NCI-H1417 treated with DMSO at 0.1 percent for 48 hours (cell line): ENCODE measurements at regions not wholly inside any gene's neighbourhood (a gene's known extent, or its start where the extent isn't known, plus 50 kb on each side); places are given as distances from the start of the nearest gene placed in this dataset.

Experiments
- DNase-seq: peaks from one replicate; lab custom pipeline; 2025; lab: John Stamatoyannopoulos, UW

DNA sequence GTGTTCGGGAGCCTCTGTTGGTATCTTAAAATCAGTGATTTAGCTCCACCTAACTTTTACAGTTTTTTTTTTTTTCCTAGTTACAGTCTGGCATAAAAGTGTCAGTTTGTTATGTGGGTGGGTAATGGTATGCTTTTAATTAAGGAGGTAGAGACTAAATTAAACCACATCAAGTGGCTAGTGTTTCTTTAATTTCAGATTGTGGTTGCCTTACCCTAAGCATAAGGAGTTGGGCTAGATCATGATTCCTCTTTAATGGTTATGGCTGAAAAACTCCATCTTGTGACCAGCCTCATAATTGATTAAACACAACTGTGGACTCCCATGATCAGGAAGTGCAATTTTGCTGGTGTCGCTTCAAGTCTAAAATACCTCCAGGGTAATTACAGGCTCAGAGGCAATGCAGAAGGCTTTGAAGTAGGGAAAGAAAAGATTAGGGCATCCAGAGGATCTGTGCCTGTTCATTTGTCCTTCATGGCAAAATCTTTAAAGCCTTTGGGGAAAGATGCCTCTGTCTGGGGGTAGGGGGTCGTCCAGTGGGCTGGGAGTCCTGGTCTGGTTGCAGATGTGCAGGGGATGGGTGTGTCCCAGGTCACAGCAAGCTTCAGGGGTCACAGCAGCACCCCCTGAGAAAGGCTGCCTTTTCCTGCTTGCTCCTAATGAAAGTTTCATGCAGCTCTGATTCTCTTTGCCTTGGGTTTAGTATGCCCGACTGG is 579.2 kb downstream of the BCL11A start:
- DNase-seq: no peak

DNA sequence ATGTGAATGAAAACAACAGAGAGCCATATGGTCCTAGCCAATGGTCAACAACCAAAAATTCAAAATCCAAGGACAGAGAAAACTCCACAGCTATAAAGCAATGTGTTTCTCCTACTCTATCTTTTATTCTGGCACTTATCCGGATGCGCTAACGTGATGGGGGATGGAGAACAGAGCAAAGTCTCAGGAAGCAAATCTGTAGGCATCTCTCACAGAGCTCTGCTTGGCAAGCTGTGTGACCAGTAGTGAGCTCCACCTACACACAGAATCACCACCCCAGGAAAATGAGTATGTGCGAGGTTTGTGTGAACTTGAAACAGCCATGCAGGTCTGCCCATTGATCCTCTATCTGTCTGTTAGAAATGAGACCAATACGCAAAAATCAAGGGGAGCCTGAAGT is 584.3 kb downstream of the BCL11A start:
- DNase-seq: no peak

DNA sequence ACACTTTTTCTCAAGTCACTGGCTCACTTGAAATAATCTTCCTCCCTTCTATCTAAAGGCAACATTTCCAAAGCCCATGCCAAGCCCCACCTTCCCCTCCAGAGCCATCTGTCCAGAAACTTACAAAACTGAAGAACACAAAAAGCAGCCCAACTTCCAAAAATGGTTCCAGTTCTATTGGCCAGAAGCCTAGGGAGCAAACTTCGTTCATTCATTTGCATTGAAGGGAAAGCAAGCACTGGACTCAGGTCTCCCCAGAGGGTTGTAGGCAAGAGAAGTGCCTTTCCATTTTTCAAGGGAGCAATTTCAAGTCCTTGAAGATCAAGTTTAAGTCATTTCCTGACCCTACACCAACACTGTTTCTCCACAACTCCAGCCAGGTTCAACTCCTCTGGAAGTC is 585.0 kb downstream of the BCL11A start:
- no peak for DNase-seq

DNA sequence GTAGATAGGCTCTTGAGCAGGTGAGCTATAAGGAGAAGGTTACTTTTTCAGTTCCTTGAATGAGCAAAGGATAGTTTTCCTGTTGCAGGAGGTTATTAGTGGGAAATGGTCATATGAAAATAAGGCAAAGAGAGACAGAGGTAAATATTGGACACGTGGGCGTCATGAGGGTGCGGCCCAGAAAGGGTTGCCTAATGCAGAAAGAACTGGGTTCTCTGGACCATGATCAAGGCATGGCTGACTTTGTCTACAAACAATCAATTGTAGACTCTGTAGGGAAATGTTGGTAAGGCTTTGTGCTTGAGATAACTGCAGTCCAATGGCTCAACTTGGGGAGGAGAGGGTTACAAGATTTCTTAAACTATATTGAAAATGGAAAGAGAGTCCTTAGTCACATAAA is 585.8 kb downstream of the BCL11A start:
- DNase-seq: no peak

DNA sequence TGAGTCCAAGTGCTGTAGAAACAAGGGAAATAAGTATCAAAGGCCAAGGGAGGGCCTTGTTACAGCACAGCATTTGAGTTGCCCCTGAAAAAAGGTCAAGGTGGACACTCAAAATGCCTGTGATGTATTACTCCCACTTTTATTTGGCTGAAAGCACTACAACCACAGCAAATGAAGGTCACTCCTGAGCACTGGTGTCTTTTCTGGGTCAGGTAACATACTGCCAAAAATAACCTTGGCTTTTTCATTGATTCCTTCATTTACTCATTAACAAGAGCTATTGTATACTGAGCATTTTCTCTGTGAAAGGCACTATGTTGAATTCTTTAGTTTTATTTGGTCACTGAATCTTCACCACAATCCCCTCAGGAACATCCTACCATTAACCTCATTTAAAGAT is 590.3 kb downstream of the BCL11A start:
- no peak for DNase-seq

DNA sequence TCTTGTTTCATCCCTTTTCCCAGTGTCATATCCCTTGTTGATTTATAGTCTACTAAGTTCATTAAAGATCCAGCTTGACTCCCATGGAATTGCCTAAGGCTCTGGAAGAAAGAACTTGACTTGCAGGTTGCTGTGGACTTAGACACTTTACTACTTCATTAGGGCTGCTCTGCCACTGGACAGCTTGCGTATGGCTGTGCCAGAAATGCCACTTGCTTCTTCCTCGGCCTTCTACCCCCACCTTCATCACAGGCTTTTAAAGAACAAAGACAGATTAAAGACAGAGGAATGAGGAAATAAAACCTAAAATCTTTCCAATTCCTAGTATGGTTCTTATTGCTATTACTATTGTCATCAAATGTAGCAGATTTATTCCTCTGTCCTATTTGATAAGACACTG is 591.7 kb downstream of the BCL11A start:
- no peak for DNase-seq

DNA sequence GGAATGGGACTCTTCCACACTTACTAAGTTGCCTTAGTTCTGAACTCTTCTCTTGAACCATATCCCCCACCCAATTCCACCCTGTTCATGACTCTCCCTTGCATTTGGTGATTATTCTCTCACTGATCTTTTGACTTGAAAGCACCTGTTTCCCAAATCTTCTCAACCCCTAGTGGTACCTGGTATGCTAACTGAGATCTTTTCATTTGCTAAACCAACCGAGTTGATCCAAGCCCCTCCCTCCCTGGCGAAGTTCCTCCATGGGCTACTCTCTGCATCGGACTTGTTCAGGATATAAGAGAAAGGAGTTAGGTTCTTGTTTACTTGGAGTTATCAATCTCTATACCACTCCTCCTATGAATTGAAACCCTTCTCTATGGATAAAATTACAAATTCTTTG is 593.5 kb downstream of the BCL11A start:
- DNase-seq: no peak

DNA sequence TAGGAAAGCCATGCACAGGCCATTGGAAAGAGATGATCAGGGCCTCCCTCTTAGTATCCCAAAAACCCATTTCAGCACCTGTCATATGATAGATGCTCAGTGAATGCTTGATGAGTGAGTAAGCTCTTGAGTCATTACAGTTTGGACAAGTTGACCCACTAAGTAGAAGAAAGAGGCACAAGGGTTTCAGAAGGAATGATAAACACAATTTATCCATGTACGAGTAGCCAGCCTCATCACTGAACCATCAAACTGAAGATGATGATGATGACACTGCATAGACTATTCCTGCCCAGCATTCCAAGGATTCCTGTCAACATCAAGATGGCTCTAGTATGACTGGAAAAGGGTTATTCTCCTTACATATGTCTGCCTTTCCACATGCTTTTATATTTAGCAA is 596.0 kb downstream of the BCL11A start:
- no peak for DNase-seq

DNA sequence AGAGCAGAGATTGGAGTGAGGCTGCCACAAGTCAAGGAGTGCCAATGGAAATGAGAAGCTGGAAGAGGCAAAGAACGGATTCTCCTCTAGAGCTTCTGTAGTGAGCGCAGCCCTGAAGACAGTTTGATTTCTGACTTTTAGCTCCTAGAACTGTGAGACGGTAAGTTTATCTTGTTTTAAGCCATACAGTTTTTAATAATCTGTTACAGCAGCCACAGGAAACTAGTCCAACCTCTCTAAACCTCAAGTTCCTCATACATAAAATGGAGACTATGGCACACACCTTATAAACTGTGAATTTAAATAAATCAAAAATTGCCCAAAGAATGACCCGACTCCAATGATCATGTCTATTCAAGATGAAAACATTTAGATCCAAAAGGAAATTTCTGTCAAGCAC is 596.5 kb downstream of the BCL11A start:
- DNase-seq: no peak

DNA sequence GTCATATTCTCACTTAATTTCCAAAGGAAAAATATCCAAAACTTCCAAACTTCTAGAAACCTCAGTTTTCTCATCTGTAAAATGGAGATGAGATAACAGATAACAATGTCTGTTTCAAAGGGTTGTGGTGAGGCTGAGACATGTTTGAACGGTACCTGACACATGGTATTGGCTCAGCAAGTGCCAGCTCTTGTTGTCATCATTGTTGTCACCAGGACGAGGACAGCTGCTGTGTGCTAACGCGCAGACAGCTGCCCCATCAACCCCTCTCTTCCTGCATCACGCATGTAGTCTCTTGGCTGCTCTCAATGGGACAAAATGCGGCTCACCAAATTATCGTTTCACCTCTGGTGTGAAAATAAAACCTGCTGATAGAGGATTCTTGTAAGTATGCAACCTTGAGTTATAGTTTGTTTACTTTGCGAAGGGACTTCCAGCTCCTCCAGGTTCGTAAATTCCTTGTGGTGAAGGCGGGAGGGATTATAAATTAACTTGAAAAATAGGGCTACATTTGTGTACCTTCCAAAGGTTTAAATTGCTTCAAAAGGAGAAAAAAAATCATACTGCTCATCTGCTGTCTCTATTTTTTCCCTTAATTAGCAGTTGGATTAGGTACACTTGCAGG is 605.4 kb downstream of the BCL11A start:
- DNase-seq: no peak

DNA sequence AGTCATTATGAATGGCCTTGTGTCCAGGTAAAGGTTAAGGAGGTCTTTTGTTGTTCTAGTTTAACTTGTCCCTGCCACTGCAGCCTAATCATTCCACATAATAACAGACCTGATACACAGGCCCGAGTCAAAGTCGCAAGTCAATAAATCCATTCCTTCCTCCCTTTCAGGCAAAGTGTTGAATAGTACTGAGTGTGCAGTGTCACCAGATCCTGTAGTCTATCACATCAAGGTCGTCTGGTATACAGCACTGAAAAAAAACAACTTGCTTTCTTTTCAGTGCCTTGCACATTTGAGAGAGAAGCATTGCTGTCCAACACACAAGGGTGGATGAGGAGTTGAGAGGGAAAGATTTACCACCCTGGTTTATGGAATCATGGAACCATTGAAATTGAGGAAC is 606.2 kb downstream of the BCL11A start:
- DNase-seq: no peak

DNA sequence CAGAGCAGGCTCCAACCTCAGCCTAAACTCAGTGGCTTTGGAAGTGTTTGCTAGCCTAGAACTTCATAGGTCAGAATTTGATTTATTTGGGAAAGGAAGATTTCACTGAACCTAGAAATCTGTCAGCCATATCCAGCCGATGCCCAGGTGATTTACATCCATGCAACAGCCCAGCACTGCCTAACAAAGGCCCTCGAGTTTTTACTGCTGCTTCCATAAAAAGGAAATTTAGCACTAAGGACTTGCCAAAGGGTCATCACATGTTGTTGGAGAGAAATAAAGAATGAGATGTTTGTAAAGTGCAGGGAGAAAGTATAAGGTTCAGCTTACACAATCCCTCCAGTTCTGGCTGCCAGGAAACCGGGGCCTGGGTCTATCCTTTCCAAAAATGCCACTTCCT is 614.2 kb downstream of the BCL11A start:
- DNase-seq: no peak

DNA sequence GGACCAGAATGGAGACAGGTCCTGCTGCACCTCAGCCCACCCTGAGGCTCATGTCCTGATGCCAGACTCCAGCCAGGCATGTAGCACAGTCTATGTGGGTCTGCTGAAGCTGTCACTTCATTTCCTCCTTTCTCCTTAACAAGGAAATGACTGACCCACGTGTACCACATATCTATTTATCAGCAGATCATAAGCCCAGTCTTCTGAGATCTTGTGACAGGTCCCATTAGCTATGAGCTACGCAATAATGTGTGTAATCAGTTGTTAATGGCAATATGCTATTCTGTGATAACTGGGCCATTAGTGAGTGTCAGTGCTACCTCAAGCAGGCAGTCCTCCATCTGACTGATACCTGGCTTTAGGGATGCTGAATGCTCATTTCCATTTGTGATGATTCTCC is 615.3 kb downstream of the BCL11A start:
- no peak for DNase-seq

DNA sequence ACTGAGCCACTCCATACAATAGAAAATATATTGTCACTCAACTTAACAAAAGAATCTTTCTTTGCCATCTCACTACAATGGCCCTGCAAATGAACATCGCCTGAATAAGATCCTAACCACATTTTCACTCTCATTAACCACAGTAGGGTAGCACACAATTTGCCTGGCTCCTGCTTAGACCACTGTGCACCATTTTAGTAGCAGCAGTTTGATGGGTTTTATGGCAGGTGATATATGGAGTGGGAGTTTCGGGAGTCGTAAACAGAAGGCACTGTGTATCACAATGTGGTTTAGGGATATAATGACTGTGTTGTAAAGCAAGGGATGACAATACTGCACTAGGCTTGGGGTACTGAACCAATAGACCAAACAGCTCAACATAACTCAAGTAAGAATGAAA is 617.4 kb downstream of the BCL11A start:
- DNase-seq: no peak

DNA sequence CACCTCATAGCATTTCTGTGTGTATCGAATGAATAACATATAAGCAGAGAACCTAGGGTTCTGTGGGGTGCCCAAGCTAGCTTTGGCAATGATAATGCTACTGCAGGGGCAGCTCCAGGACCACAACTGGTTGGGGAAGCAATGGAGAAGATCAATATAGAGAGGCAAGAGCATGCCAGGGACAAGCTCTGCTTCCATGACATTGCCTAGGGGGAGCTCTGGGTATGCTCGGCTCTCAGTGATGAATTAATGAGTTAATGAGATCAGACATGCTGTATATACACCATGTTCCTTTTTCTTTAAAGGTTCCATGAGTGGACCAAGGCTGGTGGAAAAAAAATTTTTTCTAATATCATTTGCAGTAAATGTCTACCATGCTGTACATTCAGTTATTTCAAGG is 618.4 kb downstream of the BCL11A start:
- no peak for DNase-seq

DNA sequence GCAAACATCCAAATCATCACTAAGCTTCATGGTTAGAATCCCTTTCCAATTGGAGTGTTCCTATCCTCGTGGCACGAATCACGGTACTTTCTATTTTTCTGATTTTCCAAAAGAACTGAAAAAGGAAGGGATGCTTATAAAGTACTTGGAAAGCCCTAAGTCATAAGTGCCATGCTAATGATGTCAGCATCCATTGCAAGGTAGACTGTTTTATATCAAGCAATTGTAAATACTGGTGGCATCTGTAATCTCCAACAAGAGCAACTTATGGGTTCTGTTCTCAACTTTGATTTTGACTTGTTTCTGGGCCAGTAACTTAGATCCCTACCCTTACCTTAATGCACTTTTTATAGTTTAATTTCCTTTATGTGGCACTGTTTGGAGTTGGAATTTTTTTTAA is 619.5 kb downstream of the BCL11A start:
- DNase-seq: no peak

DNA sequence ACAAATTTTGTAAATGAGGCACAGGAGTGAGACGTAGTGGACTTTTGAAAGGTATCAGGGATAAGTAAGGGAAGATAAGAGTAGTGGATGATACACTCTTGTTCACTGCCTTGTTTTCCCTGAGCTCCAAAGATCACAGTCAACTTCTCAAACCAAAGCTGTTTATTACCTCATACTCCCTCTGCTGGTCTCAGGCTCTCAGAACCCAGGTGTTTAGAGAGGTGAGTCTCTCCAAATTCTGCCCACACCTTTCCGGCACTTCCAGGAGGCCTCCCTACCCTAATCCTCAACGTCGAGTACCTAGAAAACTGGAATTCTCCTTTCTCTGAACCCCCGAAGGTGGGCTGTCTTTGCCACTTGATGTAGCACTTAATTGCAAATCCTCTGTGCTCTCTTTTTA is 621.1 kb downstream of the BCL11A start:
- DNase-seq: no peak

DNA sequence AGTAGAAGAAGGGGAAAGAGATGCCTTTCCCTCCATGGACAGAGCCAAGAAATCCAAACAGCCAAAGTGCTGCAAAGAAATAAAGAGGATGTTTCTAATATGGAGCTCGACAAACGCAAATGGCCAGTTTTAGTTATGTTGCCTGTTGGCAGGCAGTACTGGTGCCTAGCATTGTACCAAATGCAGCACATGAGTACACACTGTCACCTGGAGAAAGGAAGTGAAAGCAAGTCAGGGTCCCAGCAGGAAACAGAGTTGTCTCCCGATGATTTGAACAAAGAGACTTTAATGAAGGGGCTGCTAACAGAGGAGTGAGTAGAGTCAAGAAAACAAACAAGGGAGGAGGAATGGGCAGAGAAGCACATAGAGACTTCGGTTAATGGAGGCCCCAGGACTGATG is 623.0 kb downstream of the BCL11A start:
- DNase-seq: no peak

DNA sequence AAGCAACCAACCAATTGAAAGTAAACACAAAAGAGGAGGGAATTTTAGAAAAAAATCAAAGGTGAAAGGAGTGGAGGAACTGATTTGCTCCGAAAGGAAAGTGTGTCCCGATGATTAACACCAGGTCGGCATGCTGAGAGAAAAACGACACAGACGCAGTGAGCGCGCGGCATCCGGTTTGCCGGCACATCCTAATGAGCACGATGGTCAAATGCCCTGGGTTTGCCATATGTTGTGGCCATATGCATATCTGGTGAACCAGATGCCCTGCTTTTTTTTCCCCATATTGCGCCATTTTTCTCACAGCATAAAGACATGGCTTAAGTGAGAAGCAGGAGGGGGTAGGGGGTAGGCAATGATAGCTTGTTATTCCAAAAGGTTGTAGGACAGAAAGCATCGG is 626.7 kb downstream of the BCL11A start:
- DNase-seq: no peak

DNA sequence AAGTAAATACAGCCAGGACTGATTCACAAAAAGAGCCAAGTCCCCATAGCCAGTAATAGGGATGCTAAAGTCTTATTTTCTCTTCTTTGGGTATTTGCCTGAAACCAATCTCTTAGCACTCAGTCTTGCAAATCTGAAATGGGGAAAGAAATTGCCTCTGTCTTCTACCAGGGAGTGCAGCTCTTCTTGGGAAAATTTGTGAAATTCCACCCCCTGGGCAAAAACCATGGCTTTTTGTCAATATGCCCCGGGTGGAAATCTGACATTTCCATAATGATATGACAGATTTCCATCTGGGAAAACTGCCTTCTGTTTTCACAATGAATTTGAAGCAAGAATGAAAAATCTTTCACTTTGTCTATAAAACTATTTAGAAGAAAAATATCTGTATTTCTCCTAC is 628.1 kb downstream of the BCL11A start:
- DNase-seq: no peak

DNA sequence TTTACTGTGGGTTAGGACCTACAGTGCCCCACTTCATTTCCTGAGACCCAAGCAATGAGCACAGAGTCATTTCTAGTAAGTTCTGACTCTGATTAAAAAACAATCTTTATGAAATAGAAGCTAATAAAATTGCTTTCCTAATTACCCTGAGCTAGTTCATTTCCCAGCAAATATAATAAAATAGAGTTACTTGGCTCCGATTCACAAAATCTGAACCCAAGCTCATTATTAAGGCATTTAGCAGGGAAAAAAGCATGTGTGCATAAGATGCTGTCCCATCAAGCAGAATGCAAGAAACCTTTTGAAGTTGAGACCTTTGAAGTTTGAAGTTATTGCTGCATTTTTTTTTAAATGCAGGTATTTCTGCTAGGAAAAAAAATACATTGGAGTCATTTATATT is 629.1 kb downstream of the BCL11A start:
- no peak for DNase-seq

DNA sequence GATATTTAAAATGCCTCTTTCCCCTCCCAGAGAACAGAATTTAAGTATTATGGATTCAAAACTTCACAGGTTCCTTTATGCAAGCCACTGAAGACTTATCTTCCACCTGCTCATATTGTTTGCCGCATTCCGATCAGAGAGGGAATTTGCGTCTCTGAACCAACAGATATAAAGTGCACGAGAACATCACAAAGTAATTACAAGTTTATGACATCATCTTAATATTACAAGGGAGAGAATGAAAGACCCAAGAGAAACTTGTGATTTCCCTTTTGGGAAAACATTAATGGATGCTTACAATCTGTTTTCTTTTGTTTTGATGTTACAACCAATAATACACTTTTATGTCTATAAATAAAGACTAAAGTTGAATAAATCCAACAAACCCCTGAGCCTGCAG is 631.0 kb downstream of the BCL11A start:
- no peak for DNase-seq

DNA sequence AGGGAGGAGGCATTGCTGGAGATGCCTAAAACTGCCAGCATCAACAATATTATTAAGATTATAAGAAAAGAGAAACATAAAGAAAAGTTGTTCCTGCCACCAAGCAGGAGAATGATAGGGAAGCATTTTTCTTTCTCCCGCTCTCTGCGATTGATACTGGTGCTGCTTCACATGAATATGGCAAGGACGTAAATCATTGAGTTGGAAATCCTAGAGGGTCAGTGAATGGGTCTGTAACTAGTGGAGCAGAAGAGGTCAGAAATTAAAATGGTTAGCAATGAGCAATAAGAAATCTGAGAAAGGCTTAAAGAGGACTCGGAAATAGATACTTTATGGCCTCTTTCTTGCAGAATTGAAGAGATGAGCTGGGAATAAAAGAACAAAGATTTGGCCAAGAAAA is 631.7 kb downstream of the BCL11A start:
- no peak for DNase-seq

DNA sequence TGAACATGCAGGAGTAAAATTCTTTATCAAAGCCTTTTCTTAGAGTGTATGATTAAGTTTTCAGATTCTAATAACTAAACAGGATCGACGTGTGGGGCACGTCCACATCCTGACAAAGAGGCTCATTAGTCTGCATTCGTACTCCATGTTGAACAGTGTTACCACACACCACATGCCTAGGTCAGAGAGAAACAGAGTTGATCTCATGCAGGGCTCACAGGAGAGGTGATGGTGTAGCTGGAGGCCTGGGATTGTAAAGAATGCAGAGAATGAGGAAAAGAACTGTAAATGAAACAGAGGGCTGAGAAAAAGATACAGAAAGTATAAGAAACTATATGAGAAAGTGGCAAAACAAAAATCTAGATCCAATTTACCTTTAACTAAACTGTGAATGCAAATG is 632.5 kb downstream of the BCL11A start:
- DNase-seq: no peak
